ENCODE measurements at regions not wholly inside any gene's neighbourhood (a gene's known extent, or its start where the extent isn't known, plus 50 kb on each side); places are given as distances from the start of the nearest gene placed in this dataset.

- Histone ChIP-seq H3K9ac (ENCODE audit: low read depth, low read length) (no peak overlapping the region), H3K27me3 (ENCODE audit: insufficient read depth, low read length, poor library complexity) (no peaks in the 10 kb centered on the region), H3K27ac (ENCODE audit: low read length) (no peak overlapping the region), H3K9me3 (ENCODE audit: insufficient read depth, low read length, severe bottlenecking) (no peaks in the 10 kb centered on the region), H3K4me3 (ENCODE audit: low read depth in 1 of 2, low read length in 2 of 2) (no peak overlapping the region), H4K20me1 (ENCODE audit: insufficient read depth, low read length) (no peaks in the 10 kb centered on the region), H3K36me3 (ENCODE audit: insufficient read depth, low read length) (no peaks in the 10 kb centered on the region), H3K79me2 (ENCODE audit: insufficient read depth, low read length) (no peaks in the 10 kb centered on the region), H2AFZ (ENCODE audit: low read depth, low read length) (no peak overlapping the region), H3K4me2 (ENCODE audit: insufficient read depth, low read length) (no peak overlapping the region), H3K4me1 (ENCODE audit: insufficient read depth, low read length) (no peaks in the 10 kb centered on the region)
- peak; percentile 21 for TF ChIP-seq CTCF (IDR thresholded peaks at IDR 0.05; ENCODE audit: borderline replicate concordance, extremely low read depth, low read length, poor library complexity, severe bottlenecking)
- TF ChIP-seq EZH2 (IDR thresholded peaks at IDR 0.05; ENCODE audit: borderline replicate concordance, low read depth, low read length, severe bottlenecking), result no peak
- DNase-seq (no peak), ATAC-seq (ENCODE audit: insufficient read depth, low read depth) (no peak)
Measured at GRCh38 chr20:9974324-9974723, 60.5 kb upstream of the ANKEF1 start.

GRCh38 chr20:9971746-9972145 is 63.0 kb upstream of the ANKEF1 start:
- Histone ChIP-seq H3K27me3 (ENCODE audit: insufficient read depth, low read length, poor library complexity) (no peaks in the 10 kb centered on the region), H3K4me2 (ENCODE audit: insufficient read depth, low read length) (no peak overlapping the region)

GRCh38 chr20:9969626-9970025 is 65.2 kb upstream of the ANKEF1 start:
- H3K36me3 ChIP-seq (ENCODE audit: insufficient read depth, low read length), result no peaks in the 10 kb centered on the region
- H3K27me3 ChIP-seq (ENCODE audit: insufficient read depth, low read length, poor library complexity), result no peaks in the 10 kb centered on the region
- TF ChIP-seq EZH2 (IDR thresholded peaks at IDR 0.05; ENCODE audit: borderline replicate concordance, low read depth, low read length, severe bottlenecking) (no peak), CTCF (IDR thresholded peaks at IDR 0.05; ENCODE audit: borderline replicate concordance, extremely low read depth, low read length, poor library complexity, severe bottlenecking) (no peak)
- H2AFZ ChIP-seq (ENCODE audit: low read depth, low read length), result no peak overlapping the region
- no peak for DNase-seq
- no peak overlapping the region for H3K4me2 ChIP-seq (ENCODE audit: insufficient read depth, low read length)
- no peak overlapping the region for H3K9ac ChIP-seq (ENCODE audit: low read depth, low read length)
- ATAC-seq (ENCODE audit: insufficient read depth, low read depth), result no peak
- H3K27ac ChIP-seq (ENCODE audit: low read length), result no peak overlapping the region
- no peaks in the 10 kb centered on the region for H3K4me1 ChIP-seq (ENCODE audit: insufficient read depth, low read length)
- H3K9me3 ChIP-seq (ENCODE audit: insufficient read depth, low read length, severe bottlenecking), result no peaks in the 10 kb centered on the region
- H3K4me3 ChIP-seq (ENCODE audit: low read depth in 1 of 2, low read length in 2 of 2), result no peak overlapping the region
- no peaks in the 10 kb centered on the region for H4K20me1 ChIP-seq (ENCODE audit: insufficient read depth, low read length)
- no peaks in the 10 kb centered on the region for H3K79me2 ChIP-seq (ENCODE audit: insufficient read depth, low read length)

More at GRCh38 chr20:9971746-9972145, 63.0 kb upstream of the ANKEF1 start:
- TF ChIP-seq CTCF (IDR thresholded peaks at IDR 0.05; ENCODE audit: borderline replicate concordance, extremely low read depth, low read length, poor library complexity, severe bottlenecking), result no peak
- H3K4me3 ChIP-seq (ENCODE audit: low read depth in 1 of 2, low read length in 2 of 2), result no peak overlapping the region
- DNase-seq (no peak), ATAC-seq (ENCODE audit: insufficient read depth, low read depth) (no peak)
- no peaks in the 10 kb centered on the region for H3K4me1 ChIP-seq (ENCODE audit: insufficient read depth, low read length)
- no peak overlapping the region for H3K9ac ChIP-seq (ENCODE audit: low read depth, low read length)
- H3K27ac ChIP-seq (ENCODE audit: low read length), result no peak overlapping the region
- no peaks in the 10 kb centered on the region for H3K36me3 ChIP-seq (ENCODE audit: insufficient read depth, low read length)
- no peaks in the 10 kb centered on the region for H4K20me1 ChIP-seq (ENCODE audit: insufficient read depth, low read length)
- H3K9me3 ChIP-seq (ENCODE audit: insufficient read depth, low read length, severe bottlenecking), result no peaks in the 10 kb centered on the region
- H2AFZ ChIP-seq (ENCODE audit: low read depth, low read length), result no peak overlapping the region
- H3K79me2 ChIP-seq (ENCODE audit: insufficient read depth, low read length), result no peaks in the 10 kb centered on the region

GRCh38 chr20:9968015-9968414 is 66.8 kb upstream of the ANKEF1 start:
- Histone ChIP-seq H3K9me3 (ENCODE audit: insufficient read depth, low read length, severe bottlenecking) (no peaks in the 10 kb centered on the region), H2AFZ (ENCODE audit: low read depth, low read length) (no peak overlapping the region), H4K20me1 (ENCODE audit: insufficient read depth, low read length) (no peaks in the 10 kb centered on the region), H3K27me3 (ENCODE audit: insufficient read depth, low read length, poor library complexity) (no peaks in the 10 kb centered on the region), H3K27ac (ENCODE audit: low read length) (no peak overlapping the region), H3K4me3 (ENCODE audit: low read depth in 1 of 2, low read length in 2 of 2) (no peak overlapping the region), H3K4me1 (ENCODE audit: insufficient read depth, low read length) (no peaks in the 10 kb centered on the region), H3K9ac (ENCODE audit: low read depth, low read length) (no peak overlapping the region), H3K79me2 (ENCODE audit: insufficient read depth, low read length) (no peaks in the 10 kb centered on the region), H3K36me3 (ENCODE audit: insufficient read depth, low read length) (no peaks in the 10 kb centered on the region), H3K4me2 (ENCODE audit: insufficient read depth, low read length) (no peak overlapping the region)
- ATAC-seq (ENCODE audit: insufficient read depth, low read depth) (no peak), DNase-seq (no peak)
- TF ChIP-seq CTCF (IDR thresholded peaks at IDR 0.05; ENCODE audit: borderline replicate concordance, extremely low read depth, low read length, poor library complexity, severe bottlenecking) (no peak), EZH2 (IDR thresholded peaks at IDR 0.05; ENCODE audit: borderline replicate concordance, low read depth, low read length, severe bottlenecking) (no peak)

Measured in DND-41 (cell line).